HG02970 (cell line): ENCODE measurements at regions not wholly inside any gene's neighbourhood (a gene's known extent, or its start where the extent isn't known, plus 50 kb on each side); places are given as distances from the start of the nearest gene placed in this dataset.
"Not testable (repeated sequence)": the region's sequence is repeated elsewhere in the genome, so short reads cannot be mapped to it uniquely, and the experiment has no call there.

Experiments used
- ATAC-seq: cut with Tn5 transposase; IDR thresholded peaks from one replicate; pipeline ENCODE4 v1.9.1; 2021; ENCODE audit warnings: mild to moderate bottlenecking, moderate library complexity, moderate number of reproducible peaks; ENCODE audit not compliant: unreplicated experiment, low FRiP score

DNA sequence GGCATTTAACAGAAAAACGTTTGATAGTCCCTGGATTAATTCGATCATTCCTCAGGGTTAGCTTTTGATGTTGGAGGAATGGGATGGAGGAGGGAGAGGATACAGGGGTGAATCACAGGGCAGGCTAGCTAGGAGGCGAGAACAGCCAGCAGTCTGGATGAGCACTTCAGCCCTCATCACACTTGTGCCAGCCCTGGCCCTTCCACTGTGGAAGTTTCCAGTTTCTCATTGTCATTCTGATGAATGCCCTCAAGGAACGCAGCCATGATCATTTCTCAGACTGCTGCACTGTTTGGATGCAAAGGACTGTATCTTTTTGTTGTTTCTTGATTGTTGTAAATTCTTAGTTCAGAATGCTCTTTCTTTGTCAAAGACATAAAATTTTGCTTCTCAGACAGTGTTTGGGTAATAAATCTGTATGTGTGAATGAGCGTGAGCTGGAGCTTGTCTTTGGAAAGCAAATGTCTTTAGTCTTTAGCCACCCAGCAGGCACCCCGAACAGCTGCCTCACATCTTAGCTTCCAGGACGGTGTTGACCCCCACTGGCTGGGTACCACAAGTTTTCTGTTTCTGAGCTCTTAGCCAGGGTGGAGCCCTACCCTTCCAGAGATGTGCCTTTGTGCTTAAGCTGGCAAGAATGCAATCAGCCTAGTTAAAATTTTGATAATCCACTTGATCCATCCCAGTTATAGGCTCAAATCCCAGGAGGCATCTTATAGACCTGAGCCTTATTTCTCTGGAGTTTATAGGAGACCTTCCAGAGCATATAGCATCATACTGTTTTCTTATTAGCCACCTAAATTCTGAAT, 121.1 kb downstream of the PDCD6IP start:
- ATAC-seq = no peak

DNA sequence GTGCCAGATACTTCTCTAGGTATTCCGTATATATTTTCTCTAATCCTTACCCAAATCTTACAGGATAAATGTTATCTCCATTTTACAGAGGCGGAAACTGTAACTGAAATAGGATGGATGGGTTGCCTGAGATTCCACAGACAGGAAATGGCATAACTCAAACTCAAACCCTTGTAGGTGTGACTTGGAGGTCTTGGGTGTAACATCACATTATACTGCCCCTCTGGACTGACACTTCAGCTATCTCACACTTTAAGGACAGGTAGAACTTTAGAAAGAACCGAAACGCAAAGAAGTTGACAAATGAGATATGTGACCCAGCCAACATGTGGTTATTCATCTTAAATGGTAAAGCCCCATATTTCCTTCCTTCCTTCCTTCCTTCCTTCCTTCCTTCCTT, 122.1 kb downstream of the PDCD6IP start:
- ATAC-seq = no peak

DNA sequence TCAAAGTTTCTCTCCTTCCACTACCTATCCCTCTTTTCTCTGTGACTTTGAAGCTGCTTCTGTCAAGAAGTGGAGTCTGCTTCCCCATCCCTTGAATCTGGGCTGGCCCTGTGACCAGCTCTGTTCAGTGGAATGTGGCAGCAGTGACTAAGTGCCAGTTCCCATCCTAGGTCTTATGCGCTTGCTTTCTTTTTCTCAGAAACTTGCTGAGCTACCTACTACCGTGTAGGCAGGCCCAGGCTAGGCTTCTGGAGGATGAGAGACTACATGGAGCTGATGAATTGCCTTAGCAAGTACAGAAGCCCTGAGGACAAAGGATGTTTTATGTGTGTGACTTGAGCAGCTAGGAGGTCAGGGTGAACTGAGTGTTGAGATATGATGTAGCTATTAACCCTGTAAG, 123.2 kb downstream of the PDCD6IP start:
- no peak for ATAC-seq

DNA sequence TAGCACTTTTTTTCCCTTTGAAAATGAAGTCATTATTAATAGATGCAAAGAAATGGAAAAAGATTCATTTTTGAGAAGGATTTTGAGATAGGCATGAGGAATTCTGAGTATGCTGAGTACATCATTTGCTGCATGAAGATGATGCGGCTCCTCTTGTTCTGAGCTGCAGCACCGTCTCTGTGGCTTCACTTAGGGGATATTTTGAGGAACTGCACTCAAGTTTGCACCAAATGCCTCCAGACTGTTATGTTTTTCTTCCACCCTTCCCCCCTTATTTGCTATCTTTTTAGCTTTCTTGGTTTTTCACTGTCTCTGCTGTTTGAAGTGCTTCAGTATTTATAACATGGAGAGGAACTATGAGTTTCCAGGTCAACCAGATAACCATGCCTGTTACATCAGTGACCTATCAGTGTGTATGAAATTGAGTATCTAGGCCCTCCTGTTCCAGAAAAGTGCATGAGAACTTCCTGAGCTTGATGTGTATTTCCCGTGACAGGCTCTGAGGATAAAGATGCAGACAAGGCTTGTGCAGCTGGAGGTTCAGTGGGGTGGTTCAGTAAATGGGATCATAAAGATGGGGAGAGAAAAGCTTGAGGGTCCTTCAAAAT, 128.7 kb downstream of the PDCD6IP start:
- ATAC-seq = no peak

DNA sequence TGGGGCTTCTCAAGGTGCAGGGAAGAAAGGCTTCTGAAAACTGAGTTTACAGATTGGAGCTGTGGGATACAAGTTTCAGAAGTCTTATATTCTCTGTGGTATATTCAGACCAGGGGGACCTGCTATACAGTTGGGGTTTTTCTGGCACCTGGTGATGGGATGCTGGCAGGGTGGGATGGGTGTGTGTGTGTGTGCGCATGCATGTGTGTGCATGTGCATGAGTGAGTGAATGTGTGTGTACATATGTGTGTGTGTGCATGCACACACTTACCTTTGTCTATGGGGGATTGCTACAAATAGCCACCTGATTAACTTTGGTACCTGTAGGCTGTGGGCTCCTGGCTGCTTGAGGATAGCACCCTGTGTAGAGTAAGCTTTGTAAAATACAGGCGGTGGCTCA, 131.4 kb downstream of the PDCD6IP start:
- ATAC-seq = no peak

DNA sequence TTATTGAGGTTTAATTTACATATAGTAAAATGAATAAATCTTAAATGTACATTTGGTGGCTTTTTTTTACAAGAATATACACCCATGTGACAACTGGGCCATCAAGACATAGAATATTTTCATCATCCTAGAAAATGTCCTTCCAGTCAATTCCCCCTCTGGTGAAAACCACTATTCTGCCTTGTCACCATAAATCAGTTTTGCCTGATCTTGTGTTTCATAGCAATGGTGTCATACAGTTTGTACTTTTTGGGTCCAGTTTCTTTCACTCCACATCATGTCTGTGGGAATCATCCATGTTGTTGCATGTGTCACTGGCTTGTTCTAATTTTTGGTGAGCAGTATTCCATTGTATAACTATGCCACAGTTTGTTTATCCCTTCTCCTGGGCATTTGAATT, 133.1 kb downstream of the PDCD6IP start:
- no peak for ATAC-seq

DNA sequence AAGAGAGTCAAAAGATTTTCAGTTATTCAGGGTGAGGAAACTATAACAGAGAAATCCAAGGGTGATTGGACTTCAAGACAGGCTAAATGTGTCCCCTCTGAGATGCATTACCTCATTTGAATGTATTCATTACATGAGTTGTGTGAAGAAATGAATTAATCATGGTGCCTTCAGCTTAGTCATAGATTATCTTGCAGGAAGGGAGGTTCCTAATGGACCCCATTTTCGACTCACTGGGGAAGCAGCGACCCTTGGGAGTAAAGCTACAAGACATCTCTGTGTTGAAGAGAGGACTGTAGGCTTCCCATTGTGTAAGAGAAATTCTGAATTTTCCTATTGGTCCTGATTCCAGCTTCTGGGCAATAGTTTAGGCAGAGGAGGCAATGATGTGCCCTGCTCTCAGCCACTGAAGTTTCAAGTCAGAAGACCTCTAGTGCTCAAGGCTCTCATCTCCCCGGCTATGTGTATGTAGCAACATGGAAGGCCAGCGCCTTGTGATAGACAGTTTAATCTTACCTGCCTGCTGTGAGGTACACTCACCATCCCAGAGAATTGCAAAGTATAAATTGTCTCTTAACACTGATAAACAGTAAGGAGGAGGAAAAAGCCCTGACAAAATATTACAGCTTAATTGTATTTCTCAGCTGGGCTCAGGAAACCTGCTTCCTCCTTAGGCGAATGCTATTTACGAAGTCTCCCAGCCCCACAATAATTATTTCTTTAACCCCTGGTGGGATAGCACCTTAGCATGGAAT, 133.8 kb downstream of the PDCD6IP start:
- no peak for ATAC-seq

DNA sequence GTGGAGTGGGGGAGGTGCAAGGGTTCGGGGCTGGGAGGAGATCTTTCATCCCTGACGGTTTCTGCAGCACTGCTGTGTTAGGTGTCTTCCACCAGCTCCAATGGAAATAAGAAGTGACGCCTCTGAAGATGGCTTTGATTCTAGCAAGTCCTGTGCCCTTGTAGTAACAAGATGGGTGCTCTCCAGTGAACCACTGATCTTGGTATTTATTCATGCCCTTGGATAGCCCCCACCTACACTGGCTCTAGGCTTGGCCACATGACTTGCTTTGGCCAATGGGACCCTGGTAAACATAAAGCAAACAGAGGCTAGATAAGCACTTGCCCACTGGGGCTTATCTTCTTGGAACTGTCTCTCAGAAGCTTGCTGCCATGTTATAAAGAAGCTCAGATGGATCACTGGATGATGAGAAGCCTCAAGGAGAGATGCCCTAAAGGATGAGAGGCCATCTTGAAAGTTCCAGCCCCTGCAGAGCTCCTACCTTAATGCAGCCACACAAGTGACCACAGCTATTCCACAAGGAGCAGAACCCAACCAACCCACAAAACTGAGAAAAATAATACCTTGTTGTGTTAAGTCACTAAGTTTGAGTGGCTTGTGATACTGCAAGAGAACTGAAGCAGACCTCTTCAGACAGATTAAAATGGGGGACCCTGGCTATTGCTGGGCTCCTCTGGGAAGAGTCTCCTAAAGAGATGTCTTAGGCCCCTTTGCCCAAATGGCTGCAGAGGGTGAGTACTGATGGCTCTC, 137.9 kb downstream of the PDCD6IP start:
- ATAC-seq = no peak

DNA sequence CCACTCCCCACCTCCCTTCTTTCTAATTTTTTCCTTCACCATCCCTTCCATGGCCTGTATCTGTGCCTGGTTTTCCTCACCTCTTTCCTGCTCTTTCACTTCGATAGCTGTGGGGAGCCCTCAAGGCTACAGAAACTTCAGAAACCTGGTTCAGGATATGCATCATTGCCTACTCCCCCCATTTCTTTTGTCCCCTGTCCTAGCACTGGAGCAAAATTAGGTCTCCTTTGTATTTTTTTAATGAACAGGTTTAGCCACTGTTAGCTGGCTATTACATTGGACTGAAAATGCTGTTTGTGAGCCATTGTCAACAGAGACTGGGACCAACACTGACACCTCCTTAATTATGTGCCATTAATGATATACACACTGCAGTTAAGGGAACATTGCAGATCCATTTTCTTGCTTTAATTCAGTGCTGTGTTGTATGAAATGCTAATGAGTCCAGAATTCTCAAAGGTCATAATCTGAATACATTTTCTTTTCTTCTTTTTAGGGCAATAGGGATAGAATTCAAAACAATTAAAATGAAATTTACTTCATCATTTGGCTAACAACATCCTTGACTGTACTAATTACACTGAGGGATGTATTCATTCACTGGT, 138.6 kb downstream of the PDCD6IP start:
- ATAC-seq = no peak

DNA sequence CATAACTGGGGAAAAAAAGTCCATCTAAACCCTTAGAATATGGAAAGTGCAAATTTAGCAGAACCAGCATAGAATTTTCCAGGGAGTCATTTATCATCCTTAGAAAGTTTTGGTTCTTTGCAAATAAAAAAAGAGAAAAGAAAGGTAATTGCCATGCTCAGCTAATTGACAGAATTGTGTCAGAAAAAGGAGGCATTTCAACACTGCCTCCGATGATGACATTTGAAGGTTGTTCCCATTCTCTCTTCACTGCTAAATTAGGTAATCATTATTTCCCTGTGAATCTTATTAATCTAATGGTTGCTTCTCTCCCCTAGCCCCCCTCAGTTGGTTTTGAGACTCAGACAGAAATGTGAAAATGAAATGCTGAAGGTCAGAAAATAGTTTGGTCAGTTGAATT, 139.2 kb downstream of the PDCD6IP start:
- ATAC-seq = no peak

DNA sequence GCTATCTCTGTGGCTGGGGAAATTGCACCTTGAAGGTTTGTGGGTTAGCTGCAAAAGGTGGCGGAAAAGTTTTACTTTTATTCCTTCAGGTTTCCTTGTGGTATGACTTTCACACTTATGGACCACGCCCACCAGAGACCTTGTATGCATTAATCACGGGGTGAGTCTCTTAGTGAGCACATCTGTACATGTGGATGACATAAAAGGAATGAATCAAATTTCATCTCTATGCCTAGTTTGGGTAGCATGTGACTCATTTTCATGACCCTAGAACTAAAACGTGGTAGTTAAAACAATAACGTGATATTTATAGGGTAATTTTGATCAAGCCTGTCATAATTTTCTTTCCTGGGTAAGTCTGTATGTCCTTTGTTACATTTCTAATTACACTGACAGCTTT, 141.7 kb downstream of the PDCD6IP start:
- no peak for ATAC-seq

DNA sequence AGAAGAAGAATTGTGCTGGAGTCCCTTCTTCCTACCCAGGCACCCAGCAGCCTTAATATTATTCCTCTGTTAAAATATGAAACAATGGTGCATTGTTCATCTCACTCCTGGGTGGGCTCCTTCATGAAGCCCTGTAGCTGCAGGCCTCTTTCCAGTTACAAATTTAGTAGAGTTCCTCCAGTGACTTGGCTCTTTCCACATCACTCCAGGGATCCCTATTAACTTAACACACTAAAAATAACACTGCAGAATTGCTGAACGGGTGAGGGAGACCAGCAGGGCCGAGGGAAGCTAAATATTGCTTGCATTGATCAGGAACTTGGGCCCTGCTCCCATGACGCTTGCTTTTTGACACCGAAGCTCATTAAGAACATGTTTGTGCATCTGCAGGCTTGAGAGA, 142.3 kb downstream of the PDCD6IP start:
- no peak for ATAC-seq

DNA sequence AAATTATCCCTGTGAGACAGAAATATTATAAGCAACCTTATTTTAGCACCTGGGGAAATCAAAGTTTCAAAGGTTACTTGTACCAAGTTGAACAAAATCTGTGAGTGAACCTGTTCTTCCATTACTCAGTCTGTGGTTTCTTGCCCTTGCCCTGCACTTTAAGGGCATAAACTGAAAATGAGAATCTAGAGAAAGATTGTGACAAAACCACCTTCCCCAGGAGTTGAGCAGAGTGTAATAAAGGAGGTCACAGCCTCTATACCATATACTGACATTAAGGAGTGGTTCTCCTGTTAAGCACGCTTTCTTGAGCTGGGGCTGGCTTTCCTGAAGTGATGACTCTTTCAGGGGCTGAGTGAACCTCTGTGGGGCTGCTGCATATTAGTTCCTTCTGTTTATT, 143.4 kb downstream of the PDCD6IP start:
- ATAC-seq = no peak

DNA sequence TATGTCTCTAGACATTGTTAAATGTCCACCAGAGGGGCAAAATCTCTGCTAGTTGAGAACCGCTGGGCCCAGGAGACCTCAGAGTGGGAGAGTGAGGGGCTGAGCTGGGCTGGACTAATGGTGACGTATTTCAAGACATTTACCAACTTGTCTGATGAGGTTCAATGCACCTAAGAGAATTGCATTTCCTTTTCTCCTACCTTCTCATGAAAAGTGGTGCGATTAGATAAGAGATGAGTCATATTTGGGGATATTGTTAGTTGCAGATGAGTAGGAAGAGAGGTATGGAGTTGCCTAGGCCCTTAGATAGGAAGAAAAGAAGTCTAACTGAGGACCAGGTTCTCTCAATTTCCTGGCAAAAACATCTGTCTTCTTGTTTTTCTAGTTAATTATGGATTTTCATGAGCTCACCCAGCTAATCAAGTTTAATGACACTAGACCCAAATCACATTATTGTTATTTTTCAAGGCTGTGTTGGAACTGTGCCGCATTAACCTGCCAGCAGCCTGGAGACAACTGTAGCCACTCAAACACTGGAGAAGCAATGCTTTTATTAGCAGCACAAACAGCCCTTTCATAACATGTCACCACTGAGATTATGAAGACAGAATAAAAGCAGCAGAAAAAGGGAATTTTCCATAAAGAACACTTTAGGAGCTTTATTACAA, 144.2 kb downstream of the PDCD6IP start:
- no peak for ATAC-seq

DNA sequence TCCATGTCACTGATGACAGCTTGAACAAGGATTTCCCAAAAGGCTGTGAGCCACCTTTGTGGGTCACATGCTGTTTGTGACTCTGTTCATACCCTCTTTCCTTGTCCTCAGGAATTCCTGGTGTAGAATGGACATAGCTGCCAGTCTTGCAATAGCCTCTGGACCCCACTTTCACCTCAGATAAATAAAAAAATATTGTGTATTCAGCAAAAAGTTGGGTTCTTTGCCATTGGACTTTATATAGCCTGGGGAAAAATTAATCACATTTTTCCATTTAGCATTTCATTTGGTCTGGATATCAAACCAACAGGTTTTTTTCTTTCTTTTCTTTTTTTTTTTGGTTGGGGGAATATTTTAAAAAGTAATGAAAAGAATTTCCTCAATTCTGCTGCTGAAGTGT, 144.8 kb downstream of the PDCD6IP start:
- ATAC-seq = no peak

DNA sequence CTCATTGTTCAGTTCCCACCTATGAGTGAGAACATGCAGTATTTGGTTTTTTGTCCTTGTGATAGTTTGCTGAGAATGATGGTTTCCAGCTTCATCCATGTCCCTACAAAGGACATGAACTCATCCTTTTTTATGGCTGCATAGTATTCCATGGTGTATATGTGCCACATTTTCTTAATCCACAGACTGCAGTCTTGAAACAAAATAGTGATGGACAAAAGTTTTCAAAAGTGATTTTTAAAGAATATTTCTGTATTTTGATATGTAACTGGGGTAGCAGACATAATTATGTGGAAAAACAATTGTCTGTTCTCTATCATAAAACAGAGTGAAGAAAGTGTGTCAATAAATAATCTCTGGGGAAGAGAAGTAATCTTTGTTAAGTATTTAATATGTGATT, 148.2 kb downstream of the PDCD6IP start:
- not testable (repeated sequence) for ATAC-seq

DNA sequence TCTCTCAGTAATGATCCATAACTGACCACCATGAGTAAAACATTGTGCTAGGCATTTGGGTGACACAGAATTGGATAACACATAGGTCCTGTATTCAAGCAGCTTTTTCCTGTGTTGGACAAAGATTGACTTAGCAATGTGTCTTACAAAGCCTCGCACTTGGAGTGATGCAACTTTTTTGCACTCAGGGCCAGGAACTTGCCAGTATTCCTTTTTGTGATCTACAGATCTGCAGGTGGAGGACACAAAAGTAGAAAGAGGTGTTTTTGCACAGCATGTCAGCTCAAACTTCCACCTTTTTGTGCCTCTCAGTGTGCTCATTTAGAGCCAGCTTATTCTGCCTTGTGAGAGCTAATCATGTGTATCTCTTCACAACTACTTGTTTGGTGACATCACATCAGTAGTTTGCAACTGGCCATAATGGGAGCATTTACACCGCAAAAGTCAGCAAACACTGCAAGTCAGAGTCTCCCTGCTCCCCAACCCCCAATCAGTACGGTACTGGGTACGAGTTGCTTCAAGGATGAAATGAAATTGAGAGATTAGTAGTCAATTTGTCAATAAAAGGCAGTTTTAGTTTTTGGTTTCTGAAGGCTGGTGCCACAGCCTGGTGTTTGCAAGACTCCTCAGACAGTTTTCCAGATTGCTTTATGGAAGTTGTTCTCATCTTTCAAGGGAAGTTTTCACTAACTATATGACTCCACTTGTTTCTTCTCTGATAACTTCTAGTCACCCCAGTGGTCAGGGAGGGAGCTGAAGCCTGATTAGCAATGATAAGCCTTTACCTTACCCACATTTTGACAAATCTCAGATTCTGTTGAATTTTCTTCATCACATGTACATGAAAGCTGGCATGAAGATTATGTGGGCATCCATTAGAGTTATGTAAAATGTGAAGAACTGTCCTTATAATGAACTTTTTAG, 149.1 kb downstream of the PDCD6IP start:
- no peak for ATAC-seq

DNA sequence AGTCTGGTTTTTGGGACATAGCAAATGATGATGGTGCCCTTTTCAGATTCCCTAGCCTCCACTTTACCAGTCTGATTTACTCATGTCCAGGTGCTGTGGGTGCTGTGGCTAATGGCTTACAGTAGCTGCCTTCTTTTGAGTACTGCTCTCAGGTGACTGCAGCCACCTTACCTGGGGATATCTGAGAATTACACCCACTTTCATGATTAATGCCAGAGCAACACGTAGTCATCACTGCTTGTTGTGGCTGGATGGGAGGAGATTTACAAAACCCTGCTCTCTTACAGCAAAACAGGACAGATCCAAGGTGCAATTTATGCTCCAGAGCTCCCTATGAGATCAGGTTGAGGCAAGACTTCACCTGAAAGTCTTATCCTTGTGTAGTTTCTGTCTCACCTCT, 150.6 kb downstream of the PDCD6IP start:
- ATAC-seq = no peak

DNA sequence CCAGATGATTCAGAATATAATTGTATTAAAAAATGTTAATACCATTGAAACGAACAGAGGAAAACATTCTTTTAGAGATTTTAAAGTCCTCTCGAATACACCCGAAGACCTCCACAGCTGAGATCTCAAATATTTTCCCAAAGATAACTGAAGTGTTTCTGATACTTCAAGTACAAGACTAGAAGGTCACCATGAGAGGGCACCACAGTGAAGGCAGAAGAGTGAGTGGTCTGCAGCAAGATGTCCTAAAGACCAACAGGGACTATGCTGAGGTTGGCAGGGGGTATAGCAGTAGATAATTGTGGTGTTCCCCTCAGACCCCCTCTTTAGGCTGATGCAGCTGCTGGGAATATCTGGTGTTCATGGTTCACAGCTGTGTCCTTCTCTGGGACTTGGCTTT, 156.5 kb downstream of the PDCD6IP start:
- no peak for ATAC-seq
